ENCODE measurements at regions not wholly inside any gene's neighbourhood (a gene's known extent, or its start where the extent isn't known, plus 50 kb on each side); places are given as distances from the start of the nearest gene placed in this dataset.
A peak's percentile ranks its signal among the peaks of the same experiment; 100 is the strongest.

DNA sequence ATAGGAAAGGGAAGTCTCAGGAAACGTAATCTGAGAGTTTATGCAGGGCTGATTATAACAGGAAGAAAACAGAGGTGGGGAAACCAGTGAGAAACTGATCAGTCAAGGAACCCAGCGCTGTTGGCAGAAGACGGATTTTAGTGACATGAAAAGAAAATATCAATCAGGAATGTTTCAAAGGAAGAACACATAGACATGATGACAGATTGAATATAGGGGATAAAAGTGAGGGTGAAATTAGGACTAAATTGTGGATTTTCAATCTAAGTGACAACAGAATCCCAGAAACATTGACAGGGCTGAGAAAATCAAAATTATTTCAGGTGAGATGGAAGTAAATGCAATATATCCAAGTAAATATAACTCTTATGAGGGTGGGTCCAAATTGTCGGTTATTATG lies 199.8 kb upstream of the CCDC150 start:
- no peaks in the 10 kb centered on the region for H3K9me3 ChIP-seq (ENCODE audit: low read depth)
- H3K4me3 Mint-ChIP-seq: no peak overlapping the region
- H4K20me1 ChIP-seq (ENCODE audit: low read depth): no peaks in the 10 kb centered on the region
- no peaks in the 10 kb centered on the region for H3K79me2 ChIP-seq (ENCODE audit: low read depth)
- H3K36me3 Mint-ChIP-seq: no peaks in the 10 kb centered on the region
- no peaks in the 10 kb centered on the region for H3K9me3 Mint-ChIP-seq
- H3K27me3 Mint-ChIP-seq (ENCODE audit: insufficient read depth, low read depth): no peaks in the 10 kb centered on the region
- no peaks in the 10 kb centered on the region for H3K4me1 ChIP-seq
- no peaks in the 10 kb centered on the region for H3K4me1 Mint-ChIP-seq
- no peaks in the 10 kb centered on the region for H3F3A ChIP-seq (ENCODE audit: low read depth)
- H3K27me3 ChIP-seq: no peaks in the 10 kb centered on the region
- no peak overlapping the region for H2AFZ ChIP-seq (replicated peaks)
- no peak for DNase-seq (ENCODE audit: low spot score)
- no peak overlapping the region for H3K9ac ChIP-seq
- H3K36me3 ChIP-seq: no peaks in the 10 kb centered on the region
- no peak overlapping the region for H3K27ac ChIP-seq
- peak overlapping the region; percentile 21 for H3K27ac Mint-ChIP-seq
- TF ChIP-seq CTCF (IDR thresholded peaks at IDR 0.05): no peak
- TF ChIP-seq EZH2phosphoT487 (IDR thresholded peaks at IDR 0.05): no peak
- TF ChIP-seq EZH2 (IDR thresholded peaks at IDR 0.05): no peak
- no peak overlapping the region for H3K4me2 ChIP-seq
- H3K4me3 ChIP-seq: no peak overlapping the region

- no peaks in the 10 kb centered on the region for H3K4me1 ChIP-seq
- H3K9me3 Mint-ChIP-seq: no peaks in the 10 kb centered on the region
- H3K36me3 ChIP-seq: no peaks in the 10 kb centered on the region
- no peaks in the 10 kb centered on the region for H3K79me2 ChIP-seq (ENCODE audit: low read depth)
- H3K4me3 ChIP-seq: no peak overlapping the region
- no peaks in the 10 kb centered on the region for H3K4me1 Mint-ChIP-seq
- no peaks in the 10 kb centered on the region for H3K27me3 ChIP-seq
- H2AFZ ChIP-seq (replicated peaks): no peak overlapping the region
- no peaks in the 10 kb centered on the region for H3K9me3 ChIP-seq (ENCODE audit: low read depth)
- H3K4me2 ChIP-seq: no peak overlapping the region
- no peak overlapping the region for H3K4me3 Mint-ChIP-seq
- no peaks in the 10 kb centered on the region for H3K36me3 Mint-ChIP-seq
- H3K27ac ChIP-seq: no peak overlapping the region
- TF ChIP-seq CTCF (IDR thresholded peaks at IDR 0.05): no peak
- TF ChIP-seq EZH2 (IDR thresholded peaks at IDR 0.05): no peak
- no peak for TF ChIP-seq EZH2phosphoT487 (IDR thresholded peaks at IDR 0.05)
- no peak overlapping the region for H3K9ac ChIP-seq
- H3F3A ChIP-seq (ENCODE audit: low read depth): no peaks in the 10 kb centered on the region
- H3K27ac Mint-ChIP-seq: no peak overlapping the region
- no peaks in the 10 kb centered on the region for H3K27me3 Mint-ChIP-seq (ENCODE audit: insufficient read depth, low read depth)
- no peak for DNase-seq (ENCODE audit: low spot score)
- H4K20me1 ChIP-seq (ENCODE audit: low read depth): no peaks in the 10 kb centered on the region
Observed at GRCh38 chr2:196440413-196440812, 199.1 kb upstream of the CCDC150 start.

DNA sequence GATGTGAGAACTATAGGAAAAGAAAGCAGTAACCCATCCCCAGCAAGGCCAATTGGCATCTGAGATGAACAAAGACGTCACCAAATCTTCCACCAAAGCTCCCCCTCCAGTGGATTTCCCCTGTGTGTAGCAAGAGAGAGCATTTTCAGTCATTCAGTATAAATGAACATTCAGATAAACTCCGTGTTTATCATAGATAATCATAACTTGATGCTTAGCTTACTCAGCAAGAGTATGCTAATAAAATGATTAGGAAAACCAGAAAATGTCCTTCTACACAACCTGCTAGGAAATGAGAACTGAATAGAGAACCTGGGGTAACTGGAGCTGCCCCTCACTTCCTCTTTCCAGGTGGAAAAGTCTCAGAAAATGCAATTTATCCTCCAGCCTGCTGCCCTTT lies 198.0 kb upstream of the CCDC150 start:
- no peak overlapping the region for H3K27ac Mint-ChIP-seq

More for the DNA sequence above, 198.0 kb upstream of the CCDC150 start:
- Mint-ChIP-seq H3K4me3 (no peak overlapping the region), H3K4me1 (no peaks in the 10 kb centered on the region), H3K36me3 (no peaks in the 10 kb centered on the region), H3K27me3 (ENCODE audit: insufficient read depth, low read depth) (no peaks in the 10 kb centered on the region), H3K9me3 (no peaks in the 10 kb centered on the region)
- H3K27me3 ChIP-seq: no peaks in the 10 kb centered on the region
- H3K4me3 ChIP-seq: no peak overlapping the region
- H3K79me2 ChIP-seq (ENCODE audit: low read depth): no peaks in the 10 kb centered on the region
- H3K4me1 ChIP-seq: peaks cover under 1% of the 10 kb centered on the region
- no peak for DNase-seq (ENCODE audit: low spot score)
- H3F3A ChIP-seq (ENCODE audit: low read depth): no peaks in the 10 kb centered on the region
- no peak overlapping the region for H3K4me2 ChIP-seq
- no peaks in the 10 kb centered on the region for H4K20me1 ChIP-seq (ENCODE audit: low read depth)
- no peaks in the 10 kb centered on the region for H3K36me3 ChIP-seq
- no peak overlapping the region for H3K9ac ChIP-seq
- H3K27ac ChIP-seq: no peak overlapping the region
- no peak overlapping the region for H2AFZ ChIP-seq (replicated peaks)
- TF ChIP-seq EZH2phosphoT487 (IDR thresholded peaks at IDR 0.05): no peak
- no peak for TF ChIP-seq CTCF (IDR thresholded peaks at IDR 0.05)
- no peak for TF ChIP-seq EZH2 (IDR thresholded peaks at IDR 0.05)
- no peaks in the 10 kb centered on the region for H3K9me3 ChIP-seq (ENCODE audit: low read depth)
